Fibroblast of lung (primary cell): ENCODE measurements at regions not wholly inside any gene's neighbourhood (a gene's known extent, or its start where the extent isn't known, plus 50 kb on each side); places are given as distances from the start of the nearest gene placed in this dataset.

Source experiments
- EZH2 ChIP-seq: IDR thresholded peaks from 2 replicates; pipeline ENCODE4 v1.5.1; 2012; ENCODE audit warnings: low read length, control low read depth, mild to moderate bottlenecking; ENCODE audit errors: missing control alignments
- TF ChIP-seq, protein P1 (sequence below), 2 donors: IDR thresholded peaks in 1 of 2; conservative IDR thresholded peaks in 1 of 2; 1 replicate in 1 of 2; 2 replicates in 1 of 2; pipeline ENCODE4 v1.5.1; 2011 to 2012; ENCODE audit warnings: low read length in 2 of 2, control low read depth in 1 of 2, inconsistent platforms in 1 of 2, low read depth in 1 of 2, mild to moderate bottlenecking in 1 of 2

DNA sequence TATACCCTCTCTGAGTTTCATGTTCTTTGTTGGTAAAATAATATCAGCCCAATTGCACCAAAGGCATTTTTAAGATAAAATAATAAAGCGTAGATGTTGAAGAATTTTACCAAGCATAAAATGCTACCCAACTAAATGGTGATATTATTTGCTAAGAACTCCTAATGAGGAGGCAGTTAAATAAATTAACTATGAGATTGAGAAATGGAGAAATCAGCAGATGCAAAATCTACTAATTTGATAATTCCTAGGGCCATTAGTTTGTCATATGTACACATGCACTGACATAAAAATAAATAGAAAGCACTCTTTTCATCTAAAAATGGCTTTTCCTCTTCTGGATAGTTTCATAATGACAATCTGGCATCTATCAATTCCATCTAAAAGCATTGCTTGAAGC lies 681.5 kb upstream of the FAM98A start:
- TF ChIP-seq, protein P1, sequence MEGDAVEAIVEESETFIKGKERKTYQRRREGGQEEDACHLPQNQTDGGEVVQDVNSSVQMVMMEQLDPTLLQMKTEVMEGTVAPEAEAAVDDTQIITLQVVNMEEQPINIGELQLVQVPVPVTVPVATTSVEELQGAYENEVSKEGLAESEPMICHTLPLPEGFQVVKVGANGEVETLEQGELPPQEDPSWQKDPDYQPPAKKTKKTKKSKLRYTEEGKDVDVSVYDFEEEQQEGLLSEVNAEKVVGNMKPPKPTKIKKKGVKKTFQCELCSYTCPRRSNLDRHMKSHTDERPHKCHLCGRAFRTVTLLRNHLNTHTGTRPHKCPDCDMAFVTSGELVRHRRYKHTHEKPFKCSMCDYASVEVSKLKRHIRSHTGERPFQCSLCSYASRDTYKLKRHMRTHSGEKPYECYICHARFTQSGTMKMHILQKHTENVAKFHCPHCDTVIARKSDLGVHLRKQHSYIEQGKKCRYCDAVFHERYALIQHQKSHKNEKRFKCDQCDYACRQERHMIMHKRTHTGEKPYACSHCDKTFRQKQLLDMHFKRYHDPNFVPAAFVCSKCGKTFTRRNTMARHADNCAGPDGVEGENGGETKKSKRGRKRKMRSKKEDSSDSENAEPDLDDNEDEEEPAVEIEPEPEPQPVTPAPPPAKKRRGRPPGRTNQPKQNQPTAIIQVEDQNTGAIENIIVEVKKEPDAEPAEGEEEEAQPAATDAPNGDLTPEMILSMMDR (conservative IDR thresholded peaks at IDR 0.05 in 1 of 2, IDR thresholded peaks at IDR 0.05 in 1 of 2; ENCODE audit: low read depth in 1 of 2, low read length in 2 of 2), result no peak
- TF ChIP-seq EZH2, result no peak
